GM12878 (cell line): ENCODE measurements at regions not wholly inside any gene's neighbourhood (a gene's known extent, or its start where the extent isn't known, plus 50 kb on each side); places are given as distances from the start of the nearest gene placed in this dataset.

ENCODE experiments used
- ATAC-seq: fragments of 200-7000 bp; cut with Tn5 transposase; 3 replicates; pipeline ENCODE4 v1.9.1; 2020; ENCODE audit warnings: mild to moderate bottlenecking, moderate library complexity
- BruUV-seq: library from RNA; stranded (reverse); fragments of 400-500 nt; replicated peaks from 2 replicates; lab custom pipeline; 2021; lab: Mats Ljungman, UMichigan
- CTCF ChIA-PET: fragments of 300-600 bp; sonication (Branson Sonifier 250); formaldehyde crosslinking; extraction: SDS; loops from one replicate; lab custom pipeline; 2021; ENCODE audit warnings: inconsistent platforms; lab: Yijun Ruan, JAX
- POLR2A ChIA-PET: fragments of 350-600 bp; formaldehyde crosslinking; extraction: SDS; loops from one replicate; lab custom pipeline; 2021; ENCODE audit warnings: inconsistent platforms; lab: Charles Lee
- RAD21 ChIA-PET: fragments of 300-600 bp; sonication (Branson Sonifier 250); formaldehyde crosslinking; loops from one replicate; lab custom pipeline; 2023; ENCODE audit warnings: antibody characterized with exemption; ENCODE audit not compliant: unreplicated experiment; lab: Charles Lee
- SMC1A ChIA-PET: fragments of 300-600 bp; sonication (Branson Sonifier 250); formaldehyde crosslinking; loops from one replicate; lab custom pipeline; 2023; ENCODE audit not compliant: unreplicated experiment, uncharacterized antibody; lab: Charles Lee
- DNase-seq: peaks from one replicate; pipeline ENCODE4 v3.0.0-alpha.2; 2011; ENCODE audit warnings: low read depth, low spot score
- FAIRE-seq: peaks from 3 replicates; lab custom pipeline; 2011; peaks lifted over from hg19 to GRCh38; lab: Jason Lieb, UNC
- H2AFZ ChIP-seq: 2 replicates; pipeline ENCODE4 v1.6.0; 2011; ENCODE audit warnings: low read depth, low read length, control low read depth; ENCODE audit not compliant: control insufficient read depth
- H3K27ac ChIP-seq: 2 replicates; pipeline ENCODE4 v1.5.1; 2011; ENCODE audit warnings: control low read depth; ENCODE audit not compliant: control insufficient read depth, insufficient read depth
- H3K27me3 ChIP-seq, 2 experiments: replicated peaks in 1 of 2; 2 replicates each; pipeline versions ENCODE4 v1.6.0 to v1.6.1; 2011; ENCODE audit warnings: low read length in 1 of 2; ENCODE audit not compliant: control insufficient read depth in 2 of 2, insufficient read depth in 2 of 2
- H3K36me3 ChIP-seq, 2 experiments: 2 replicates each; pipeline ENCODE4 v1.5.1; 2011; ENCODE audit warnings: low read length in 1 of 2; ENCODE audit not compliant: control insufficient read depth in 2 of 2, insufficient read depth in 2 of 2
- H3K4me1 ChIP-seq: 2 replicates; pipeline ENCODE4 v1.6.1; 2011; ENCODE audit warnings: mild to moderate bottlenecking, low read length, moderate library complexity, mixed read lengths; ENCODE audit not compliant: control insufficient read depth, insufficient read depth
- H3K4me2 ChIP-seq: 2 replicates; pipeline ENCODE4 v1.6.0; 2011; ENCODE audit warnings: control low read depth; ENCODE audit not compliant: control insufficient read depth, insufficient read depth
- H3K4me3 ChIP-seq: fragments of 200-600 bp; sonication (generic); 2 replicates; pipeline ENCODE4 v1.5.1; 2016
- H3K79me2 ChIP-seq: 2 replicates; pipeline ENCODE4 v1.6.0; 2011; ENCODE audit warnings: low read length; ENCODE audit not compliant: control insufficient read depth, insufficient read depth
- H3K9ac ChIP-seq: 2 replicates; pipeline ENCODE4 v1.8.0; 2011; ENCODE audit warnings: low read length, control low read depth, mixed read lengths; ENCODE audit not compliant: control insufficient read depth, insufficient read depth
- H3K9me3 ChIP-seq: replicated peaks from 3 replicates; pipeline ENCODE4 v1.5.1; 2011; ENCODE audit warnings: mild to moderate bottlenecking, low read length; ENCODE audit not compliant: control insufficient read depth, insufficient read depth
- H4K20me1 ChIP-seq: 2 replicates; pipeline ENCODE4 v1.6.0; 2011; ENCODE audit not compliant: control insufficient read depth, insufficient read depth
- CHD1 ChIP-seq: IDR thresholded peaks from 2 replicates; pipeline ENCODE4 v1.6.1; 2012; ENCODE audit warnings: low read depth, low read length, improper control_type of control experiment
- CREM ChIP-seq: IDR thresholded peaks from 2 replicates; pipeline ENCODE4 v1.6.1; 2014; ENCODE audit warnings: antibody characterized with exemption, low read depth
- NR2C2 ChIP-seq: IDR thresholded peaks from 2 replicates; pipeline ENCODE4 v1.6.1; 2011; ENCODE audit warnings: borderline replicate concordance, low read depth; ENCODE audit not compliant: control insufficient read depth, insufficient read length
- POLR2AphosphoS5 ChIP-seq: IDR thresholded peaks from 2 replicates; pipeline ENCODE4 v1.6.1; 2011; ENCODE audit warnings: mild to moderate bottlenecking, low read length, inconsistent platforms
- RFX5 ChIP-seq: IDR thresholded peaks from 2 replicates; pipeline ENCODE4 v1.6.1; 2011; ENCODE audit warnings: low read depth, low read length, improper control_type of control experiment
- SREBF1 ChIP-seq: IDR thresholded peaks from 2 replicates; pipeline ENCODE4 v1.6.1; 2012; ENCODE audit warnings: mild to moderate bottlenecking, low read length
- SUPT20H ChIP-seq: IDR thresholded peaks from 2 replicates; pipeline ENCODE4 v1.6.1; 2011; ENCODE audit warnings: low read depth, mild to moderate bottlenecking, low read length, moderate library complexity, borderline replicate concordance; ENCODE audit not compliant: control insufficient read depth
- WGBS: methylation state at CpG from one replicate; pipeline ENCODE4 v1.1.6; 2016; ENCODE audit warnings: low lambda C conversion rate; ENCODE audit not compliant: insufficient replicate concordance, insufficient coverage; ENCODE audit errors: missing lambda C conversion rate; 5-methylcytosine and 5-hydroxymethylcytosine counted together
- in situ Hi-C: fragments of 300-500 bp; cut with MboI; formaldehyde crosslinking; loops from 9 replicates; pipeline ENCODE4 v1.14.3; 2018; ENCODE audit warnings: mixed read lengths
- intact Hi-C: fragments of 100-400 bp; cut with micrococcal nuclease; formaldehyde crosslinking; loops from one replicate; pipeline ENCODE4 v1.14.2; 2022; ENCODE audit not compliant: unreplicated experiment
- TF ChIP-seq, protein P1 (sequence below): fragments of 450-650 bp; IDR thresholded peaks from 2 replicates; pipeline ENCODE4 v1.6.1; 2016; ENCODE audit warnings: mild to moderate bottlenecking
- TF ChIP-seq, protein P2 (sequence below): IDR thresholded peaks from 2 replicates; pipeline ENCODE4 v1.6.1; 2011; ENCODE audit warnings: mild to moderate bottlenecking, low read depth, low read length, moderate library complexity; ENCODE audit not compliant: insufficient replicate concordance

GRCh38 chr11:70496591-70497535 is 98.5 kb downstream of the CTTN start:
- Histone ChIP-seq H3K9ac (no peak overlapping the region), H3K9me3 (peaks cover 2% of the 10 kb centered on the region; the same call in 1 of the 3 replicates), H4K20me1 (no peaks in the 10 kb centered on the region), H3K4me2 (no peak overlapping the region), H3K27me3 (no peaks in the 10 kb centered on the region; a peak in 1 of 4 replicates), H3K27ac (no peak overlapping the region), H3K79me2 (no peaks in the 10 kb centered on the region), H3K4me1 (no peaks in the 10 kb centered on the region), H3K4me3 (no peak overlapping the region), H3K36me3 (no peaks in the 10 kb centered on the region), H2AFZ (no peak overlapping the region)
- TF ChIP-seq POLR2AphosphoS5 (no peak), NR2C2 (no peak), SUPT20H (no peak), SREBF1 (no peak), RFX5 (no peak), CREM (no peak), CHD1 (no peak)
- TF ChIP-seq, protein P1, sequence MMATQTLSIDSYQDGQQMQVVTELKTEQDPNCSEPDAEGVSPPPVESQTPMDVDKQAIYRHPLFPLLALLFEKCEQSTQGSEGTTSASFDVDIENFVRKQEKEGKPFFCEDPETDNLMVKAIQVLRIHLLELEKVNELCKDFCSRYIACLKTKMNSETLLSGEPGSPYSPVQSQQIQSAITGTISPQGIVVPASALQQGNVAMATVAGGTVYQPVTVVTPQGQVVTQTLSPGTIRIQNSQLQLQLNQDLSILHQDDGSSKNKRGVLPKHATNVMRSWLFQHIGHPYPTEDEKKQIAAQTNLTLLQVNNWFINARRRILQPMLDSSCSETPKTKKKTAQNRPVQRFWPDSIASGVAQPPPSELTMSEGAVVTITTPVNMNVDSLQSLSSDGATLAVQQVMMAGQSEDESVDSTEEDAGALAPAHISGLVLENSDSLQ = no peak
- TF ChIP-seq, protein P2, sequence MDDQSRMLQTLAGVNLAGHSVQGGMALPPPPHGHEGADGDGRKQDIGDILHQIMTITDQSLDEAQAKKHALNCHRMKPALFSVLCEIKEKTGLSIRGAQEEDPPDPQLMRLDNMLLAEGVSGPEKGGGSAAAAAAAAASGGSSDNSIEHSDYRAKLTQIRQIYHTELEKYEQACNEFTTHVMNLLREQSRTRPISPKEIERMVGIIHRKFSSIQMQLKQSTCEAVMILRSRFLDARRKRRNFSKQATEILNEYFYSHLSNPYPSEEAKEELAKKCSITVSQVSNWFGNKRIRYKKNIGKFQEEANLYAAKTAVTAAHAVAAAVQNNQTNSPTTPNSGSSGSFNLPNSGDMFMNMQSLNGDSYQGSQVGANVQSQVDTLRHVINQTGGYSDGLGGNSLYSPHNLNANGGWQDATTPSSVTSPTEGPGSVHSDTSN = no peak
- POLR2A ChIA-PET = no interaction called here
- no TSS peak for BruUV-seq
- intact Hi-C loops (no loop called here), in situ Hi-C loops (no loop called here)
- CTCF ChIA-PET = no interaction called here
- no peak for DNase-seq
- SMC1A ChIA-PET = no interaction called here
- ATAC-seq = no peak
- FAIRE-seq = no peak
- RAD21 ChIA-PET = no interaction called here
- 26% methylated on average over 16 of the region's 16 CpGs for WGBS
